Prostate gland (tissue), 2 donors: ENCODE measurements at regions not wholly inside any gene's neighbourhood (a gene's known extent, or its start where the extent isn't known, plus 50 kb on each side); places are given as distances from the start of the nearest gene placed in this dataset.

Source experiments
- CTCF ChIP-seq, 4 experiments: fragments of 200-600 bp in 2 of 4; fragments of 450-650 bp in 2 of 4; sonication (generic) in 2 of 4; IDR thresholded peaks; 1 replicate in 3 of 4; 2 replicates in 1 of 4; pipeline ENCODE4 v1.5.1; 2016 to 2019; ENCODE audit warnings: antibody characterized with exemption in 4 of 4, mild to moderate bottlenecking in 2 of 4, moderate library complexity in 2 of 4
- POLR2A ChIP-seq: fragments of 450-650 bp; IDR thresholded peaks from one replicate; pipeline ENCODE4 v1.6.1; 2016; ENCODE audit warnings: antibody characterized with exemption, mild to moderate bottlenecking
- POLR2AphosphoS5 ChIP-seq: sonication (generic); formaldehyde crosslinking; IDR thresholded peaks from one replicate; pipeline ENCODE4 v1.6.1; 2017; ENCODE audit warnings: antibody characterized with exemption

- TF ChIP-seq POLR2A: no peak
- no peak for TF ChIP-seq CTCF (IDR thresholded peaks at IDR 0.05)
- no peak for TF ChIP-seq POLR2AphosphoS5
Observed at GRCh38 chr2:236825989-236826510, 256.4 kb downstream of the ACKR3 start.
